CD4-positive, alpha-beta T cell (primary cell): ENCODE measurements at regions not wholly inside any gene's neighbourhood (a gene's known extent, or its start where the extent isn't known, plus 50 kb on each side); places are given as distances from the start of the nearest gene placed in this dataset.

Experiments
- ATAC-seq: fragments of 200-7000 bp; cut with Tn5 transposase; one replicate; pipeline ENCODE4 v1.10.0; 2022; ENCODE audit warnings: mild to moderate bottlenecking; ENCODE audit not compliant: poor library complexity
- CTCF ChIA-PET: fragments of 350-600 bp; sonication (Branson Sonifier 250); formaldehyde crosslinking; loops from one replicate; lab custom pipeline; 2021; ENCODE audit warnings: antibody characterized with exemption, inconsistent platforms; lab: Charles Lee
- POLR2A ChIA-PET: fragments of 350-600 bp; sonication (Branson Sonifier 250); formaldehyde crosslinking; loops from one replicate; lab custom pipeline; 2021; ENCODE audit warnings: antibody characterized with exemption, inconsistent platforms; lab: Charles Lee
- DNase-seq, 14 experiments: peaks; one replicate each; pipeline ENCODE4 v3.0.0-alpha.2; 2013 to 2020; ENCODE audit warnings: mixed read lengths in 2 of 14
- H3K27ac ChIP-seq, 2 donors: one replicate each; pipeline versions ENCODE4 v1.5.1 to v1.7.0; 2013; ENCODE audit warnings: low read length in 2 of 2, low read depth in 1 of 2, mild to moderate bottlenecking in 1 of 2
- H3K27me3 ChIP-seq, 2 experiments: 1 replicate in 1 of 2; 2 replicates in 1 of 2; pipeline versions ENCODE4 v1.6.1 to v1.7.0; 2013; ENCODE audit warnings: low read length in 2 of 2, control low read depth in 1 of 2, mild to moderate bottlenecking in 1 of 2, moderate library complexity in 1 of 2; ENCODE audit not compliant: insufficient read depth in 2 of 2, control insufficient read depth in 1 of 2
- H3K36me3 ChIP-seq: one replicate; pipeline ENCODE4 v1.6.1; 2013; ENCODE audit warnings: low read length, control low read depth; ENCODE audit not compliant: insufficient read depth
- H3K4me1 ChIP-seq: one replicate; pipeline ENCODE4 v1.6.1; 2013; ENCODE audit warnings: low read length, control low read depth; ENCODE audit not compliant: insufficient read depth
- H3K4me3 ChIP-seq: one replicate; pipeline ENCODE4 v1.5.1; 2013; ENCODE audit warnings: mild to moderate bottlenecking, low read length, moderate library complexity
- H3K9me3 ChIP-seq, 2 experiments: 1 replicate in 1 of 2; 2 replicates in 1 of 2; pipeline versions ENCODE4 v1.6.1 to v1.7.0; 2013; ENCODE audit warnings: low read length in 2 of 2, mild to moderate bottlenecking in 2 of 2, control low read depth in 1 of 2, moderate library complexity in 1 of 2; ENCODE audit not compliant: control insufficient read depth in 1 of 2, insufficient read depth in 1 of 2
- H3K27ac Mint-ChIP-seq: one replicate; pipeline ENCODE4 v1.8.0; 2020; ENCODE audit warnings: mixed read lengths
- H3K27me3 Mint-ChIP-seq: one replicate; pipeline ENCODE4 v1.8.0; 2021; ENCODE audit warnings: mixed read lengths
- H3K36me3 Mint-ChIP-seq: one replicate; pipeline ENCODE4 v1.8.0; 2021; ENCODE audit warnings: low read depth, mixed read lengths
- H3K4me1 Mint-ChIP-seq: one replicate; pipeline ENCODE4 v1.8.0; 2021; ENCODE audit warnings: low read depth, mixed read lengths
- H3K4me3 Mint-ChIP-seq: one replicate; pipeline ENCODE4 v1.8.0; 2020; ENCODE audit warnings: mild to moderate bottlenecking, mixed read lengths
- H3K9me3 Mint-ChIP-seq: one replicate; pipeline ENCODE4 v1.8.0; 2020; ENCODE audit warnings: mixed read lengths
- intact Hi-C, 2 experiments: fragments of 100-400 bp; cut with DNase I in 1 of 2; cut with micrococcal nuclease in 1 of 2; formaldehyde crosslinking; loops; one replicate each; pipeline versions ENCODE4 v1.15.1 to v1.9.0; 2023 to 2025; cut with DNase I, micrococcal nuclease
- TF ChIP-seq, protein P1 (sequence below): fragments of 200-600 bp; IDR thresholded peaks from one replicate; pipeline ENCODE4 v1.8.0; 2022; ENCODE audit warnings: antibody characterized with exemption, mild to moderate bottlenecking

DNA sequence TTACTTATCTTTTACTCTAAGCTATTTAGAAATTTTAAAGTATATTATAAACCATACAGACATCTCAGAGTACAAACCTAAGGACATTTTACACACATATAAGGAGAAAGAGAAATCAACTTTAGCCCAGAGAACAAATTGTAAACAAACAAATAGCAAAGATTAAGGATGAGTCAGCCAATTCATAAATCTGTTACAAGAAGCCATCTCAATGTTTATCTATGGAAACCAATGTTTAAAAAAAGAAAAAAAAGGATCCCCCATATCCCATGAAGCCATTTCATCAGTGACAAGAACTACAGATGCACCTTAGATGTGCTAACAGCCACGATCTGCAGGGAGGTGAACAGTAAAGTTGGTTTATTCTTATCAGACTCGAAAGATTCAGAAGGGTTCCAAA, 437.1 kb downstream of the SHQ1 start:
- no peak overlapping the region for H3K27ac ChIP-seq
- H3K36me3 ChIP-seq: no peaks in the 10 kb centered on the region
- TF ChIP-seq, protein P1, sequence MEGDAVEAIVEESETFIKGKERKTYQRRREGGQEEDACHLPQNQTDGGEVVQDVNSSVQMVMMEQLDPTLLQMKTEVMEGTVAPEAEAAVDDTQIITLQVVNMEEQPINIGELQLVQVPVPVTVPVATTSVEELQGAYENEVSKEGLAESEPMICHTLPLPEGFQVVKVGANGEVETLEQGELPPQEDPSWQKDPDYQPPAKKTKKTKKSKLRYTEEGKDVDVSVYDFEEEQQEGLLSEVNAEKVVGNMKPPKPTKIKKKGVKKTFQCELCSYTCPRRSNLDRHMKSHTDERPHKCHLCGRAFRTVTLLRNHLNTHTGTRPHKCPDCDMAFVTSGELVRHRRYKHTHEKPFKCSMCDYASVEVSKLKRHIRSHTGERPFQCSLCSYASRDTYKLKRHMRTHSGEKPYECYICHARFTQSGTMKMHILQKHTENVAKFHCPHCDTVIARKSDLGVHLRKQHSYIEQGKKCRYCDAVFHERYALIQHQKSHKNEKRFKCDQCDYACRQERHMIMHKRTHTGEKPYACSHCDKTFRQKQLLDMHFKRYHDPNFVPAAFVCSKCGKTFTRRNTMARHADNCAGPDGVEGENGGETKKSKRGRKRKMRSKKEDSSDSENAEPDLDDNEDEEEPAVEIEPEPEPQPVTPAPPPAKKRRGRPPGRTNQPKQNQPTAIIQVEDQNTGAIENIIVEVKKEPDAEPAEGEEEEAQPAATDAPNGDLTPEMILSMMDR: no peak
- H3K4me1 ChIP-seq: peaks cover 22% of the 10 kb centered on the region
- H3K4me3 ChIP-seq: no peak overlapping the region
- Mint-ChIP-seq H3K27me3 (no peaks in the 10 kb centered on the region), H3K27ac (no peak overlapping the region), H3K36me3 (no peaks in the 10 kb centered on the region), H3K4me1 (peaks cover 94% of the 10 kb centered on the region), H3K4me3 (no peak overlapping the region), H3K9me3 (no peaks in the 10 kb centered on the region)
- intact Hi-C loops: no loop called here
- ChIA-PET CTCF (no interaction called here), POLR2A (interaction anchor here (1.1 to 1.6 kb wide), 2 partner anchors 15 to 19 kb away, joined by 4 read pairs; no protein-coding TSS in a partner anchor)
- H3K9me3 ChIP-seq: no peaks in the 10 kb centered on the region
- ATAC-seq (no peak), DNase-seq (no peak)
- no peaks in the 10 kb centered on the region for H3K27me3 ChIP-seq

DNA sequence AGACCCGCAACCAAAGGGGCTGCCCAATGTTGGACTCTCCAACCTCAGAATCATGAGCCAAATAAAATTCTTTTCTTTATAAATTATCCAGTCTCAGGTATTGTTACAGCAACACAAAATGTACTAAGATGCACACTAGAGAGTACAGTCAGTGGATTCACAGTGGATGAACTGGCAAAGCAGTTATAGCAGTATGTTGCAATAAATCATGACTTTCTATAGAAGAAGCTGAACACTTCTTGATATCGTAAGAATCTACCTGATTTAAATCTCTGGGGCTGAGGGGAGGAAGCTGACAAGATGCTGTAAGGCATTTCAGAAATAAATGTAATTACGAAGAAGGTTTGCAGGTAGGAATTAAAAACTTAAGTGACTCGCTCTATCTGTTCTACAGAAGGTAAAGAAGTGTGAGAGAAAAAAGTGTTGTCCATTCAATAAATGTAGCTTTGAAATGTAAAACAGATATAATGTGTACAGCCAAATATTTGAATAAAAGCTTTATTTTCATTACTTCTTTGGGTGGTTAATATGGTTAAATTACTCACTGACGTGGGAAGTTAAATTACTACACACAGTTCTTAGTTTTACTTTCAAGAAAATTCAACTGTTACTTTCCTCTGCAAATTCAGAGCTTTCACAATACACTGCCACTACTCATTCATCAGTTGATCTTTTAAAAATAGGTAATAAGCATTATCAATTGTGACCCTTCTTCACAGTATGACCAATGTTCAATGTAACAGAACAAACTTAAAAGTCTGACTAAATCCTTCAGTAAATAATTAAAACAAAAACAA, 439.1 kb downstream of the SHQ1 start:
- ChIA-PET CTCF (interaction anchor here (0.6 kb wide), 1 partner anchor 1563 kb away, joined by 4 read pairs; no protein-coding TSS in a partner anchor), POLR2A (interaction anchor here (0.6 kb wide), 1 partner anchor 441 kb away, joined by 3 read pairs; no protein-coding TSS in a partner anchor)
- ATAC-seq (no peak), DNase-seq (no peak)
- H3K27ac Mint-ChIP-seq: no peak overlapping the region
- intact Hi-C loops: loop anchor here in 1 of 2 experiments (5.0 kb wide), 1 partner anchor 33 kb away; no protein-coding TSS in a partner anchor
- Histone ChIP-seq H3K27ac (no peak overlapping the region), H3K9me3 (no peaks in the 10 kb centered on the region), H3K4me1 (peaks cover 25% of the 10 kb centered on the region), H3K36me3 (no peaks in the 10 kb centered on the region), H3K27me3 (no peaks in the 10 kb centered on the region), H3K4me3 (no peak overlapping the region)
- H3K4me3 Mint-ChIP-seq: no peak overlapping the region
- peaks cover 96% of the 10 kb centered on the region for H3K4me1 Mint-ChIP-seq
- H3K36me3 Mint-ChIP-seq: no peaks in the 10 kb centered on the region
- no peaks in the 10 kb centered on the region for H3K27me3 Mint-ChIP-seq
- no peaks in the 10 kb centered on the region for H3K9me3 Mint-ChIP-seq
- TF ChIP-seq, protein P1: no peak

DNA sequence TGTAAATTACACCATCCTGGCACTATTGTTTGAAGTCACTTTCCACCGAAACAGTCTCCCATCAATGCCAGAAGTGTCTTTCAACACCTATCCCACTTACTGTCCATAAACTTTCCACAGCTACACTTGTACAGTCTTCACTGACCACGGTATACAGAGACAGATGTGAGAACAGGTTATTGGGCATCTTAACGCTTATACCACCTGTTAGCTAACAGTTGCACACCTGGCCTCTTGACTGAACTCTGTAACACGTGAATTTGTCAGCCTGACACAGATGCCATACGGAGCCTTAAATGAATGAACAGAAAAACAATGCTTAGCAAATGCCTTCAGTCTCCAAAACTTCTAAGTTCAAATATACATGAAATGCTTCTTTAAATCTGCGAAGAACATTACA, 440.5 kb downstream of the SHQ1 start:
- CTCF ChIA-PET: interaction anchor here (0.7 kb wide), 1 partner anchor 10 kb away, joined by 3 read pairs; no protein-coding TSS in a partner anchor
- no peak overlapping the region for H3K4me3 ChIP-seq
- no peaks in the 10 kb centered on the region for H3K36me3 Mint-ChIP-seq
- no peak for DNase-seq
- H3K9me3 Mint-ChIP-seq: no peaks in the 10 kb centered on the region
- H3K27ac Mint-ChIP-seq: no peak overlapping the region
- H3K4me3 Mint-ChIP-seq: no peak overlapping the region
- intact Hi-C loops: loop anchor here in 1 of 2 experiments (5.0 kb wide), 1 partner anchor 35 kb away; no protein-coding TSS in a partner anchor
- no peaks in the 10 kb centered on the region for H3K9me3 ChIP-seq
- H3K36me3 ChIP-seq: no peaks in the 10 kb centered on the region
- H3K4me1 Mint-ChIP-seq: peaks cover 99% of the 10 kb centered on the region
- TF ChIP-seq, protein P1: no peak
- no peaks in the 10 kb centered on the region for H3K27me3 ChIP-seq
- H3K27ac ChIP-seq: no peak overlapping the region
- H3K27me3 Mint-ChIP-seq: no peaks in the 10 kb centered on the region
- no peak for ATAC-seq
- H3K4me1 ChIP-seq: peaks cover 23% of the 10 kb centered on the region
- POLR2A ChIA-PET: no interaction called here
